Vagina (tissue), 2 donors: ENCODE measurements at regions not wholly inside any gene's neighbourhood (a gene's known extent, or its start where the extent isn't known, plus 50 kb on each side); places are given as distances from the start of the nearest gene placed in this dataset.

ENCODE experiments used
- POLR2A ChIP-seq, 2 donors: fragments of 450-650 bp; IDR thresholded peaks; one replicate each; pipeline ENCODE4 v1.6.1; 2017; ENCODE audit warnings: antibody characterized with exemption in 2 of 2, mild to moderate bottlenecking in 2 of 2, moderate library complexity in 2 of 2
- TF ChIP-seq, protein P1 (sequence below), 3 experiments: fragments of 450-650 bp in 2 of 3; fragments of 200-600 bp in 1 of 3; sonication (generic) in 1 of 3; IDR thresholded peaks; one replicate each; pipeline ENCODE4 v1.5.1; 2017 to 2019; ENCODE audit warnings: antibody characterized with exemption in 3 of 3, mild to moderate bottlenecking in 2 of 3, moderate library complexity in 2 of 3

DNA sequence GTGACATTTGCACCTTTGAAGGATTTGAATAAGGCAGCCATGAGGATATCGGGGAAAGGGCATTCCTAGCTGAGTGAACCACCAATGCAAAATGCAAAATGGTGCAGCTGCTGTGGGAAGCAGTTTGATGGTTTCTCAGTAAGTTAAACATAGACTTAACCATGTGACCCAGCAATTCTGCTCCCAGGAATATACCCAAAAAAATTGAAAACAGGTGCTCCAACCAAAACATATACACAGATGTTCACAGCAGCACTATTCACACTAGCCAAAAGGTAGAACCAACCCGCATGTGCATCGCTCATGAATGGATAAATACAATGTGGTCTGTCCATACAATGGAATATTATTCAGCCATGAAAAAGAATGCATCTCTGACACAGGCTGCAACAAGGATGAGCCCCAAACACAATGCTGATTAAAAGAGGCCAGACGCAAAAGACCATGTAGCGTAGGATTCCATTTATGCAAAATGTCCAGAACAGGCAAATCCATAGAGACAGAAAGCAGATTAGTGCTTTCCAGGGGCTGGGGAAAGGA lies 215.0 kb upstream of the MYL2 start:
- TF ChIP-seq, protein P1, sequence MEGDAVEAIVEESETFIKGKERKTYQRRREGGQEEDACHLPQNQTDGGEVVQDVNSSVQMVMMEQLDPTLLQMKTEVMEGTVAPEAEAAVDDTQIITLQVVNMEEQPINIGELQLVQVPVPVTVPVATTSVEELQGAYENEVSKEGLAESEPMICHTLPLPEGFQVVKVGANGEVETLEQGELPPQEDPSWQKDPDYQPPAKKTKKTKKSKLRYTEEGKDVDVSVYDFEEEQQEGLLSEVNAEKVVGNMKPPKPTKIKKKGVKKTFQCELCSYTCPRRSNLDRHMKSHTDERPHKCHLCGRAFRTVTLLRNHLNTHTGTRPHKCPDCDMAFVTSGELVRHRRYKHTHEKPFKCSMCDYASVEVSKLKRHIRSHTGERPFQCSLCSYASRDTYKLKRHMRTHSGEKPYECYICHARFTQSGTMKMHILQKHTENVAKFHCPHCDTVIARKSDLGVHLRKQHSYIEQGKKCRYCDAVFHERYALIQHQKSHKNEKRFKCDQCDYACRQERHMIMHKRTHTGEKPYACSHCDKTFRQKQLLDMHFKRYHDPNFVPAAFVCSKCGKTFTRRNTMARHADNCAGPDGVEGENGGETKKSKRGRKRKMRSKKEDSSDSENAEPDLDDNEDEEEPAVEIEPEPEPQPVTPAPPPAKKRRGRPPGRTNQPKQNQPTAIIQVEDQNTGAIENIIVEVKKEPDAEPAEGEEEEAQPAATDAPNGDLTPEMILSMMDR (IDR thresholded peaks at IDR 0.05) = no peak
- no peak for TF ChIP-seq POLR2A (IDR thresholded peaks at IDR 0.05)
